Stimulated activated CD4-positive, alpha-beta T cell treated with anti-CD3 and anti-CD28 coated beads, Interleukin-4, amount 100 ng/mL, for 48 hours (primary cell): ENCODE measurements at regions not wholly inside any gene's neighbourhood (a gene's known extent, or its start where the extent isn't known, plus 50 kb on each side); places are given as distances from the start of the nearest gene placed in this dataset.
"Not testable (repeated sequence)": the region's sequence is repeated elsewhere in the genome, so short reads cannot be mapped to it uniquely, and the experiment has no call there.

ENCODE experiments used
- DNase-seq, 2 donors: peaks; one replicate each; pipeline ENCODE4 v3.0.0-alpha.2; 2020; ENCODE audit warnings: low read depth in 2 of 2

DNA sequence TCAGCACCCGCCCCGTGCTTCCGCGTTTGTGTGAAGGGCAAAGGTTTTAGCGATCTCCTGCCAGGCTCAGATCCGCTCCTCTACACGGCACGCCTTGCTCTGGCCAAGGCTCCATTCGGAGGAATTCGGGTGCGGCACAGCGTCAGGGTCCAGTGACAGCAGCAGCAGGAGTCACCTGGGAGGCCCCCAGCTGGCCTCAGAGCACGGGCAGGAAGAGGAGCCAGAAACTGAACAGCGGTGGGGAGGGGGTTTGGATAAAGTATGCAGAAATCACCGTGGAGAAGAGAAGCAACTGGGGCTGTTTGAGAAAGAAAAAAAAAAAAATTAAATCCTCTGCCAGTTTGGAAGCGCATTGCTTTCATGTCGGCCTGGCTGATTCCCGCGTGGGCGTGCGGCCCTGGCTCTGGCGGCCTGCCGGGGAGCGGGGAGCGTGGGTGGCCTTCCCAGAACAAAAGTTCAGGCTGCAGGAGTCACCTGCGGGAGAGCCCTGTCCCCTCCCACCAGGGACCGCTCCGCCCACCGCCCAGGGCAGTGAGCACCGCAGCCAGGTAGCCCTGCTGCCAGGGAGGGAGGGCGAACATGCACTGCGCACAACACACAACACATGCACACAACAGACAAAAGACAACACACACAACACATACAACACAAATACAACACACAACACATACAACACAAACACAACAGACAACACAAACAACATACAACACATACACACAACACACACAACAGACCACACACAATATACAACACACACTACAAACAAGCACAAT lies 107.6 kb downstream of the ETS2 start:
- DNase-seq, result no peak

DNA sequence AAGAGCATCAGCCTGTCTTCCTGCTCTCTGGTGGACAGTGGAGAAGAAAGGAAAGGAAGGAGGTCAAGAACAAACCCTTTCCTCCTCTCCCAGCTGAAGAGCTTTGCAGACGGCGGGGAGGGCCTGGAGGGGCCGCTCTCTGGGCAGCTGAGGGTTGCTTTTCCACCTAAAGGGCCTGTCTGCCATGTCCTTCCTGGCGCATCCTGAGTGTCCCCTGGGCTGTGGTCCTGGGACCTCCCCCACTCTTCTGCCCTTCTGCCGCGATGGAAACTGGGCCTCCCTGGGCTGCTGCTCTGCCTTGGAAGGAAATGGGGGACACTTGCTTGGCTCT lies 107.0 kb downstream of the ETS2 start:
- DNase-seq, result no peak

DNA sequence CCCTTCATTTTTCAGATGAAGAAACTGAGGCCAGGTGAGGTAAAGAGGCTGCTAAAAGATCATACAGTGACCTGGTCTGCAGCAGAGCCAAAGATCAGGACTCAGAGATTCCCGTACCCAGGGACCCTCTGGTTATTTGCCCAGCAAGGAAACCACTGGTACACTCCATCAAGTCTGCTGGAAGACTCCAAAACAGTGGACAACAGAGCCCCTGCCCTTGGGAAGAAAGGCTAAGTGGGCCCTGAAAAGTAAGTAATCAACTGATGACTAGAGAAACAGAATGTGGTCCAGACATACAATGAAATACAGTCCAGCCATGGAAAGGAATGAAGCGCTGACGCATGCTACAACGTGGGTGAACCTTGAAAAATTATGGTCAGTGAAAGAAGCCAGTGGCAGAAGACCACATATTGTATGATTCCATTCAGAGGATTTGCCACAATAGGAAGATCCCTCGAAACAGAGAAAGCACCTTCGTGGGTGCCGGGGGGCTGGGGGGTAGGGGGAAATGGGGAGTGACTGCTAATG lies 106.4 kb downstream of the ETS2 start:
- no peak for DNase-seq

DNA sequence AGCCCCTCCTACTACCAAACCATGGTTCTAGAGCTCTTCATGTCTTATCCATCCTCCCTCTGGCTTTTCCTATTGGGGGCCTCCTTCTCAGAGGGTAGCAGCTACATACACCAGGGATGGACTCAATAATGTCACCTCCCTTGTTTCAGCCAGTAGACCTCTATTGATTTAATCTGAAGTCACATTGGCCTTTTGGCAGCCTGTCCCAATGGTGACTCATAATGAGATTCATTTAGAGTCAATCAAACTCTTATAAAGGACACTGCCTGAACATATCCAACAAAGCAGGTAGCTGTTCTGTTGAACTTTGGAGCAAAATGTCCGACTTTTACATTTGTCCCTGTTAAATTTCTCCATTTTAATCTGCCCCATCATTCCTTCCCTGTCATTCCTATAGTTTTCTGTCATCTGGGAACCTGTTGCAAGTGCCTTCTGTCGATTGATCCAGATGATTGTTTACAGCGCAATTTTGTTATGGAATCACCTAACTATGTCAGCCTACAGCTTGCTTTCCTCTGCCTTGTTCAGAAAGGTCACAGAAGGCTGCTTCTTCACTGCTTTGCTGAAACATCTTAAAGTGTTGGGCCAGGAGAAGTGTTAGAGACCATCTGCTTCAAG lies 105.9 kb downstream of the ETS2 start:
- DNase-seq, result no peak

DNA sequence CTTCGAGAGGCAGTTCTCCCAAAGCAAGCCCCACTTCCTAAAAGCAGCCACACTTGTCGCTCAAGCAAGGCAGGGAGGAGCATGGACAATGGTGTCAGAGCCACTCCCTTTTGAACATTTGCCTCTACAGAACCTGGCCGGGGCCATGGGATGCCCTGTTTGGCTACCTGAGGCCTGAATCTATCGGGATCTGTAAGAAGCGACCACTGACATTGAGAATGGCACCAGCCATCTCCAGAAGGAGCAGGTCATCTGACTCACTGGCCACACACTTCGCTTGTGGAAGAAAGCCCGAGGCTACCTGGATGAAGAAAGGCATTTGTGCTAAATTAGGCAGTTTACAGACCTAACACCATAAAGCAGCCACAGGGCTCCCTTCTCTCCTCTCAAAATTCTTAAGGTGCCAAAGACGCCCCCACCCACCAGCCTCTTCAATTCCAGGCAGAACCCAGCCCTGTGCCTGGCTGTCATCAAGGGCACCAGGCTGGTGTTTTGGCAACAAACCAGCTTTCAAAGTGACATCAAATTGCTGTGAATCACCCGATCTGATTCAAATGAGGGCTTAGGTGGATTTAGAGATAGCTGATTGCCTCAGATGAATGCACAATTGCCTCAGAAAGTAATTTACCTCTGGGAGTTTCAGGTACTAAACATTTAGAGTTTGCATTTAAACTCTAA lies 104.8 kb downstream of the ETS2 start:
- no peak for DNase-seq

DNA sequence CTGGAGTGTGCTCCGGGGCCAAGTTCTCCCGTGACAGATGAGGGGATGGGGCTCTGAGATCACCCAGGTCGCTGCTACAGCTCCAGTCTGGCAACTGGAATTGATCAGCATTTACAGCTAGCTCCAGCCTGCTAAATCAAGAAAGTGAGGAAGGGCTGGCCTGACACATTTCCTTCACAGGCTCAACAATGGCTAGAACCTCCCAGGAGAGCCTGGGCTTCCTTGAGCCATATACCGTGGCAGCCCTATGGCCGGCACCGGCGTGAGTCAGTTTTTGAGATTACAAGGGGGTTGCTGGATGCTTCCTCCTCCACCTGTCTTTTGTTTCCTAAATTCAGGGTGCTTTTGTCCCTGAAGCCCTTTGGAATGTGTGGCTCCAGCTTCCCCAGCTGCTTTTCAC lies 104.2 kb downstream of the ETS2 start:
- no peak for DNase-seq

DNA sequence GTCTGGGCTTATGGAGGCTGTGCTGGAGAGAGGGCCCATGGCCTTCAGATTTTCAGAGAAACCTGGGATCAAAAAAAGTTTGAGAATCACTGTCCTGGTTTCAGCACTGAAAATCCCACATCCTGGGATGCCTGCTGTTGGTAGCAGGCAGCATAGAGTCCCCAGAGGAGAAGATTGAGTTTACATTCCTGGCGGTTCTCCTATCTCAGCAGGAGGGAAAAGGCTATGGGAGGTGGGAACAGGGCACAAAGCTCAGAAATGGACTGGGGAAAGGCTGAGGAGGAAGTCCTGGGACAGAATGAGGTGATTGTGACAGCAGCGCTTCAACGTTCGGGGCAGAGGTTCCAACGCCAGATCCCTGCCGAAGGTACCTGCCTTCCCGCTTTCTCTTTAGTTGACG lies 103.4 kb downstream of the ETS2 start:
- no peak for DNase-seq

DNA sequence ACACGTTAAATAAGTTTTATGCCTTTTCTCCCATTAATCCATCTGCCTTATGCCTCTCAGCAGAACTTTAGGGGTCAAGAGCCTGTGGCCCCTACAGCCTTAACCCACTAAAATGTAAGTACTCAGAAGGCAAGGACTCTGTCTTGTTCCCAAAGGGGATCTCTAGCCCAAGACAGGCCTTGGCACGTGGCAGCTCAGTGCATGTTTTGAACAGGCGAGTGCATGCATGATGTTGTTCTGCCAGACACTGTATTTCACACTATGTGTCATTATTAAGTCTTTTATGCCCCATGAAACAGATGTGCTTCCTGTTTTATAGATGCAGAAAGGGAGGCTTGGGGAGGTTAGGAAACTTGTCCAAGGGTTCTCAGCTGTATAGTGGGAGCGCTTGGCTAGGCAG lies 102.8 kb downstream of the ETS2 start:
- DNase-seq, result no peak

DNA sequence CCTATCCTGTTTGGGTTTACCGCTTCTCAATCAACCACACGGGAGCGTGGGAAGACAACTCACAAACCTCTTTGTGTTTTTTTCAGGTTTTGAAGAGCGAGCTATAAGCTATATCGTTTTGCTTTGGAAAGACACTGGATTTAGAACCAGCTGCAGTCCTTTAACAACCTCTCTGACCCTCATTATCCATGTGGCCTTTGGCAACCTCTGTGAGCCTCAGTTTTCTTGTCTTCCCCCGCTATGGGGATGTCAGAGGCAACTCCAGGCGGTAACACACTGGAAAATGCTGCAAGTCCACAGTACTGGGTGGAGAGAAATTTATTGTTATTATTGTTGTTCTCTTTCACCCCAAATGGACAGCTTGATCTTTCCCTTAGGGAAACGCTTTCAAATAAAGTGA lies 100.0 kb downstream of the ETS2 start:
- no peak for DNase-seq

DNA sequence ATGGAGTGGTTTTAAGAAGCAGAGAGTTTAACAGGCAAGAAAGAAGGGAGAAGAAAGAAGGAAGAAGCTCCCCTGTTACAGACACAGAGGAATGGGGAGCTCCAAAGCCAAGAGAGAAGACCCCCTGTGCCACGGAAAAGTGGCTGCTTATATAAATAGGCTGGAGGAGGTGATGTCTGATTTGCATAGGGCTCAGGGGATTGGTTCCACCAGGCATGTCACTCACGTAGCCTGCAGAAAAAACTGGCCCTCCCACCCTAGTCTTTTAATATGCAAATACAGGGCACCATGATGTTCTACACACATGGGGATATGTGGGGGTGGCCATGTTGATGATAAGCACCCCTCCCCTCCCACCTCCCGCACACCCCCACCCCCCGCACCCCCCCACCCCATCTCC lies 99.6 kb downstream of the ETS2 start:
- DNase-seq, result no peak

DNA sequence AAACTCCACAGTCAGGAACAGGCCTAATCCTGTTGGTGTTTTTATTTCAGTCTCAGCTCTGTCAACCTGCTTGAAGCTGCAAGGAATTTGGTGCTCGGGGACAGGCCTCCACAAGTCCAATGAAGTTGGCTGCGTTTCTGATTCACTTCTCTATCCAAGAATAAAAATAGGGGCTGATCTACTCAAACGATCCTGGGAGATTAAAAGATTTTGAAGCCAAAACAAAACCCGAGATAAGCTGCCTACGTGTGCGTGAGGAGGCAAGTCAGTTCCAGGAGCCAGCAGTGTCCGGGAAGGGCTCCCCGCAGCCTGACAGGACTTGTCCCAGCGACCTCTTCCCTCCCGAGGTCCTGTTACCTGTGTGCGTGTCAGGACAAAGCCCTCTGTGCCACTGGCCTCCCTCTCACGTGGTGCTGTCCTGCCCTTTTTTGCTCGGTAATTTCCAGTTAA lies 98.0 kb downstream of the ETS2 start:
- no peak for DNase-seq

DNA sequence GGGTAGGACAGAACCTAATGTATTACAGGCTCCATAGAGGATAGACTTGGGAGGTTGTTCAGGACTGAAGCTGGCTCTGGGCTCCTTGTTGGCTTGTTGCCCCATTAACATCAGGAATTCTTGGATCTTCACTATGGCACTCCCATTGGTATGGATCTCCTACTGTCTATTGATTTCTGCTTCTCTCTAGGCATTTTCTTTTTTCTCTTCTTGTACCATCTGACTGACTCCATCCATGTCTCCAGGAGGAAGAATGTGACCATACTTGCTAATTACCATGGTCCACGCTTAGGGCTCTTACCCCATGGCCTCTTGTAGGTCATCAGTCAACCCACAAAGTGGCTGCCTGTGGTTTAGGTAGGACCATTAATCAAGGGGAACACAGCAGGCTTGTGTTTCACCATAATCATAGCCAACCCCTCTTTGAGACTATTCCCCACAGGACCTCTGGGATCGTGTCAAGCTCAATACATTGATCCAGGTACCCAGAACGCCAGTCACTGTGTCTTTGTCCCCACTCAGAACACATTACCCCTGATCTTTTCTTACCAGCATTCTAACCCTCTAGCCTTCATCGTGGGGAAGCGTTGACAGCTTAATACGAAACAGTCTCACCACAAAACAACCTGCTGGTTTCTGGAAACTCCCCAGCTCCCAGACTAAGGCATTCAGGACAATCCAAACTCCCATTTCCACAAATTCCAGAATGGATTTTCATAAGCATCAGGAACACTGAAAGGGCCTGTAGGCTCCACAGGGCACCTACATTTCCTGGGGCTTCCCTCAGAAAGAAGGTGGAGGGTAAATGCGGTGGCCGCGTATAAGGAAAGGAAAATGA lies 97.1 kb downstream of the ETS2 start:
- no peak for DNase-seq

DNA sequence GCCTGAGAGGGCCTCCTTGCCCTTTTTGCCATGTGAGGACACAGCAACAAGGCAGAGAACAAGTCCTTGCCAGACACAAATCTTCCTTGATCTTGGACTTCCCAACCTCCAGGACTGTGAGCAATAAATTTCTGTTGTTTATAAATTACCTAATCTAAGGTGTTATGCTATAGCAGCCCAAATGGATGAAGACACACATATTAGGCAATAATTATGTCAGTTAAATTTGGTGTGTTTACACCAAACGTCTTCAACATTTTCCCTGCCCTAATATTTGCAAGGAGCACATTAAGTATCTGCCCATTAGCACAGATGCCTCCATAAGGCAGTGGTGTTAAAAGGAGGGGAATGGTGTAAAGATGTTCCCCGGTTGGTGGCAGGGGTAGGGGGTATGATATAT lies 94.8 kb downstream of the ETS2 start:
- no peak for DNase-seq

DNA sequence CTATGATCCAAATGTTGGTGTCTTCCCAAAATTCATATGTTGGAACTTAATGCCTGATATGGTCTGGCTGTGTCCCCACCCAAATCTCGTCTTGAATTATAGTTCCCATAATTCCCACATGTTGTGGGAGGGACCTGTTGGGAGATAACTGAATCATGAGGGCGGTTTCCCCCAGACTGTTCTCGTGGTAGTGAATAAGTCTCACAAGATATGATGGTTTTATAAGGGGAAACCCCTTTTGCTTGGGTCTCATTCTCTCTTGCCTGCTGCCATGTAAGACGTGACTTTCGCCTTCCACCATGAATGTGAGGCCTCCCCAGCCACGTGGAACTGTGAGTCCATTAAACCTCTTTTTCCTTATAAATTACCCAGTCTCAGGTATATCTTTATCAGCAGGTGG lies 94.3 kb downstream of the ETS2 start:
- not testable (repeated sequence) for DNase-seq

DNA sequence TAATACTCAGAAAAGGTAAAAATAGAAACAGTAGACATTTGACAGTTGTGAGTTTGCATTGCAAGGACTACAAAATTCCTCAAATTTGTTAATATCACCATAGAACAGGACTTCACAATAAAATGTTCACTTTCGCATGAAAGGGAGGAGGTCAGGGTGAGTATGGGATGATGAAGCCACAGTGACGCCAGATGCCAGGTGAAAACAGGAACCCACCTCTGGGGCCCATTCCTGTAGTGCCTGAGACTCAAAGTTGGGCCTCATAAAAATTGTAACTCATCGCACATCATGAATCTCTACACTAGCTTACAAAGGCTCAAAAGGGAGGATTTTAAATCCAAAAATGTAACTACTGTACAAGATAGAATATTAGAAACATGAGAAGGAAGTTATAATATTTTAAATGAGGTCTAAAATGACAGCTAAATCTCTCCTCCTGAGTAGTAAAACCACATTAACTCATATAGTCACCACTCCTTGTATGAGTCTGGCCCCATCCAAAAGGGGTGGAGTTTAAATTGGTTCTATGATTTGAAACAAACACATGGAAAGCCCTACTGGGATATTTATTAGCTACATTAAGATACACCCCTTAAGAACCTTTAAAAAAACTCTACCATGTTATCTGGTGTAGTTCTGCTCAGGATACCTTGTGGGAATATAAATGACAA lies 93.7 kb downstream of the ETS2 start:
- no peak for DNase-seq

DNA sequence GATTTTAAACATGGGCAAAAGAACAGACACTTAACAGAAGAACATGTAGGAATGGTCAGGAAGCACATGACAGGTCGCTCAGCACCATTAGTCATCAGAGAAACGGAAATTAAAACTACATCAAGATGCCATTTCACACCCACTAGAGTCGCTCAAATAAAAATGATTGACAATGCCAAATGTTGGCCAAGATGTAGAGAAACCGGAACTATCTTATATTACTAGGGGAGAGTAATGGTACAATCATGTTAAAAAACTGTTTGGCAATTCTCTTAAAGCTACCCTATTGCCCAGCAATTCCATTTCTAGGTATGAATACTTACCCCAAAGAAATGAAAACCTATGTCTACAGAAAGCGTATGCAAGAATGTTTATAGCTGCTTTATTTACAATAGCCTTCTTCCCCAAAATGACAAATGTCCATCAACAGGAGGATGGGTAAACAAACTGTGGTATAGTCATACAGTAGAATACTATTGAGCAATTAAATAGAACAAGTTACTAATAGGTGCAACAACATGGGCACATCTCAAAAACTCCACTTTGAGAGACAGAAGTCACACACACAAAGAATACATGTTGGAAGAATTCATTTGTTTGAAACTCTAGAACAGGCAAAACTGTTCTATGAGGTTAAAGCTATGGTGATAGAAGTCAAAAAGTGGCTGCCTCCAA lies 92.8 kb downstream of the ETS2 start:
- DNase-seq, result no peak

DNA sequence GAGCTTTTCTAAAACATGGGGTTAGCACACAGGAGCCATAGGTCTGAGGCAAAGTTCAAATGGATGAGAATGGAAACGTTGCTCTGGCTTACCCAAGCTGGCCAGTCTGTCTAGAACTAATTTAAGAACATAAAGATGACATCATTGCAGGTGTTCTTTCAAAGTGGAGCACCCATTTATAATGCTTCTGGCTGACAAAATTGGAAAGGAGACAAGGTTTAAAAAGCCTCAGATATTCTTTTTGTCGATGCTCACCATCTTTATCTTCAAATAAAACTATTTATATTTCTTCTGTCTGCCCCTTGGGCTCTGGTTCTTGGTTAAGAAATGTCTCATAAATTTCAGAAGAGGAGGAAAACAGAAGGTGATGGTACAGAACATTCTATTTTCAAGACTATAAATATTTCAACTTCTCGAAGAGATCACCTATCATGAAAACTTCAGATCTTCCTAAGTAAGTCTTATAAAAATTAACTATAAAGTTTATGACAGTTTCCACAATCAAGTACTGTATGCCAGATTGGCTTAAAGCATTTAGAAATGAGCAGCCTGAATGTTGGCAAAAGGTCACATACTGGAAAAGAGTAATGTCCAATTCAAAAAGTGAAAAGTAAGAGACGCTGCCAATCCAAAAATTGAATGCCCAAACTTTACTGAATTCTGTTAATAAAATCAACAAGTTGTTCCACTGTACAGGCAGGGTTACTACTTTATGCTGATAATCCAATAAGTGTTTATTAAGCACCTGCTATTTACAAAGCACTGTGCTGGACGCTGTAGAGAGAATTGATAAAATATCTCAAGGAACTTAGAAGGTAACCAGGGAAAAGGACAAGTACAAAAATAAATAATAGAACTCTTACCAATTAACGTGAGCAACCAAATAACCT lies 92.0 kb downstream of the ETS2 start:
- DNase-seq, result no peak

DNA sequence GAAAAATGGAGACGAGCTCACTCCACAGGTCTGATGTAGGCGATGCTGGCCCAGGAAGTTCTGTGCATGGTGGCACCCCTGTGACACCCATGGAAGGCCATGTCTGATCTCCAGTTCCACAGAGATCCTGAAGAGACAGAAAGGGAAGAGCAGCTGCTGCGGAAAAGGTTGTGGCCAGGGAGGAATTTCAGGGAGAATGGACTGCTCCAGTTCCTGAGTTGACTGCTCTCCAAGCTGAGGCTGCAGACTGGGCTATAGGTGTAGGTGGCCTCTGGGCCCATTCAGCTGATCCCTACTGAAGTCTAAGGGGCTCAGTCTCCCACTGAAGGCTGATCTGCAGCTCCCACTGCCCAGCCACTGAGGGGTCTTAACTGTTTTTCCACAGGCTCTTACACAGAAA lies 89.2 kb downstream of the ETS2 start:
- DNase-seq, result no peak

DNA sequence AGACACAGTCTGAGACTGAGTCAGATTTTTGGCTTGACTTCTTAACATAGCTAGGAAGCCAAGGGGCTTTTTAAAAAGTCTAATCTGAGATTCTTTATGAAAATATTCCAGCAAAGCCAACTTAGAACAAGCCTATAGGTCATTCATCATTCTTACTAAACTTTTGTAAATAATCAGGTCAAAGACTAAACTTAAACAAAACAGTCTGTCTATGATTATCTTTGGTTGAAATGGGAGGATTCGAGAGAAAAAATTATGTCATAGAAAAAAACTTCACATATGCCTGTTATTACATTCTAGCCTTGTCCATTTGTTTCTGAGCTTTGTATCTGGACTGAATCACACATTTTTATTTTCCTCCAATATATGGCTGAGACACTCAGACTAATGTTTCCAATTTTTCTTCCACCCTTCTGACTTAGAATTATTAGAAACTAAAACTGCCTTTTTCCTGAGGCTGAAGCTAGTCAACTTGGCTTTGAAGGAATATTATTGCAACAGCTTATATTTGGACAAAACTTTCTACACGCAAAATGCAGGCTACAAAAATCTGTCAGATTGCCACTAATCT lies 83.3 kb downstream of the ETS2 start:
- DNase-seq, result no peak

DNA sequence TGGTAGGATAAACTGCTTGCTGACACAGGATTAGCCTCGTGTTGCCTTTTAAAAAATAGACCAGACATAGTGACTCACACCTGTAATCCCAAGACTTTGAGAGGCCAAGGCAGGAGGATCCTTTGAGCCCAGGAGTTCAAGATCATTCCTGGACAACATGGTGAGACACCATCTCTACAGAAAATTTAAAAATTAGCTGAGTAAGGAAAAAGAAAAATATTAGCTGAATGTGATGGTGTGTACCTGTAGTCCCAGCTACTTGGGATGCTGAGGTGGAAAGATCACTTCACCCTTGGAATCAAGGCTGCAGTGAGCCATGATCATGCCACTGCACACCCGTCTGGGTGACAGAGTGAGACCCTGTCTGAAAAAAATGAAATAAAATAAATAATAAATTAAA lies 82.0 kb downstream of the ETS2 start:
- no peak for DNase-seq
